A549 (cell line): ENCODE measurements at regions not wholly inside any gene's neighbourhood (a gene's known extent, or its start where the extent isn't known, plus 50 kb on each side); places are given as distances from the start of the nearest gene placed in this dataset.

Experiments
- EP300 ChIP-seq, 2 experiments: fragments of >200 bp; sonication (Bioruptor Twin); formaldehyde crosslinking; IDR thresholded peaks; 2 replicates in 1 of 2; 3 replicates in 1 of 2; pipeline ENCODE4 v1.6.1; 2016 to 2017
- TF ChIP-seq, protein P1 (sequence below): fragments of >200 bp; sonication (Bioruptor Twin); formaldehyde crosslinking; IDR thresholded peaks from 3 replicates; pipeline ENCODE4 v1.5.1; 2016

DNA sequence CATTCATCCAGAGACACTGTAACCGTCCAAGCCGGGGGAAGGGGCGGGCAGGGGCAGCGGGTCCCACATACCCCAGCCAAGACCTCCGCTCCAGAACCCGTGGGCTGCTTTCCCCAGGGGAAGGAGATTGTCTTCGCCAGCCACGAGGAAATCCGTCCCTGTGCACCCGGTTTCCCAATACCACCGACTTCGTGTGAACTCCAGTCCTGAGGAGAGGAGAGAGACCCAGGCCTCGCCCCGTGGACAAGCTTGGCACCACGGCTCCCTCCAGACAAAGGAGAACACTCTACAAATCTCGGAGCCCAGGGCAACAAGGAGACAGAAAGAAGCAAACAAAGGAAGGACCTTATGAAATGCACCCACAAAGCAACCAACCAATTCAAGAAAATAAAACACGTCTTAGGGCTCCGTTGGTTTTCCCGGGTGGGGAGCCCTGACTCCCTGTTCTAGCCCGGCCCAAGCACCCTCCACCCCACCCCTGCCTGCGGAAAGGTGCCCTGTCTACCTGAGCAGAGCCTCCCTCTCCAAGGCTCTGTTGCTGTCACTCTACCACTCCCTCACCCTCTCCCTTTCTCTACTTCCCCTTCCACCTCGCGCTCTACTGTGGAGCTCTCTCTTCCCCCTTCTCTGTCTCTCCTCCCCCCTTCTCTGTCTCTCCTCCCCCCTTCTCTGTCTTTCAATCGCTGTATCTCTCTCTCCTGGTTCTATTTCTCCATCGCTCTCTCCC, 1382.8 kb upstream of the DEFB115 start:
- TF ChIP-seq, protein P1, sequence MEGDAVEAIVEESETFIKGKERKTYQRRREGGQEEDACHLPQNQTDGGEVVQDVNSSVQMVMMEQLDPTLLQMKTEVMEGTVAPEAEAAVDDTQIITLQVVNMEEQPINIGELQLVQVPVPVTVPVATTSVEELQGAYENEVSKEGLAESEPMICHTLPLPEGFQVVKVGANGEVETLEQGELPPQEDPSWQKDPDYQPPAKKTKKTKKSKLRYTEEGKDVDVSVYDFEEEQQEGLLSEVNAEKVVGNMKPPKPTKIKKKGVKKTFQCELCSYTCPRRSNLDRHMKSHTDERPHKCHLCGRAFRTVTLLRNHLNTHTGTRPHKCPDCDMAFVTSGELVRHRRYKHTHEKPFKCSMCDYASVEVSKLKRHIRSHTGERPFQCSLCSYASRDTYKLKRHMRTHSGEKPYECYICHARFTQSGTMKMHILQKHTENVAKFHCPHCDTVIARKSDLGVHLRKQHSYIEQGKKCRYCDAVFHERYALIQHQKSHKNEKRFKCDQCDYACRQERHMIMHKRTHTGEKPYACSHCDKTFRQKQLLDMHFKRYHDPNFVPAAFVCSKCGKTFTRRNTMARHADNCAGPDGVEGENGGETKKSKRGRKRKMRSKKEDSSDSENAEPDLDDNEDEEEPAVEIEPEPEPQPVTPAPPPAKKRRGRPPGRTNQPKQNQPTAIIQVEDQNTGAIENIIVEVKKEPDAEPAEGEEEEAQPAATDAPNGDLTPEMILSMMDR = no peak
- TF ChIP-seq EP300 (IDR thresholded peaks at IDR 0.05) = no peak
